Gastrocnemius medialis (tissue), 4 donors: ENCODE measurements at regions not wholly inside any gene's neighbourhood (a gene's known extent, or its start where the extent isn't known, plus 50 kb on each side); places are given as distances from the start of the nearest gene placed in this dataset.

ENCODE experiments used
- POLR2A ChIP-seq, 2 donors: fragments of 450-650 bp; IDR thresholded peaks; one replicate each; pipeline ENCODE4 v1.6.1; 2017; ENCODE audit warnings: antibody characterized with exemption in 2 of 2, mild to moderate bottlenecking in 2 of 2, moderate library complexity in 2 of 2
- TF ChIP-seq, protein P1 (sequence below), 5 experiments: fragments of 450-650 bp in 3 of 5; fragments of 200-600 bp in 2 of 5; sonication (generic) in 2 of 5; IDR thresholded peaks in 4 of 5; conservative IDR thresholded peaks in 1 of 5; 1 replicate in 4 of 5; 2 replicates in 1 of 5; pipeline ENCODE4 v1.5.1; 2016 to 2019; ENCODE audit warnings: antibody characterized with exemption in 5 of 5, mild to moderate bottlenecking in 3 of 5, moderate library complexity in 3 of 5

DNA sequence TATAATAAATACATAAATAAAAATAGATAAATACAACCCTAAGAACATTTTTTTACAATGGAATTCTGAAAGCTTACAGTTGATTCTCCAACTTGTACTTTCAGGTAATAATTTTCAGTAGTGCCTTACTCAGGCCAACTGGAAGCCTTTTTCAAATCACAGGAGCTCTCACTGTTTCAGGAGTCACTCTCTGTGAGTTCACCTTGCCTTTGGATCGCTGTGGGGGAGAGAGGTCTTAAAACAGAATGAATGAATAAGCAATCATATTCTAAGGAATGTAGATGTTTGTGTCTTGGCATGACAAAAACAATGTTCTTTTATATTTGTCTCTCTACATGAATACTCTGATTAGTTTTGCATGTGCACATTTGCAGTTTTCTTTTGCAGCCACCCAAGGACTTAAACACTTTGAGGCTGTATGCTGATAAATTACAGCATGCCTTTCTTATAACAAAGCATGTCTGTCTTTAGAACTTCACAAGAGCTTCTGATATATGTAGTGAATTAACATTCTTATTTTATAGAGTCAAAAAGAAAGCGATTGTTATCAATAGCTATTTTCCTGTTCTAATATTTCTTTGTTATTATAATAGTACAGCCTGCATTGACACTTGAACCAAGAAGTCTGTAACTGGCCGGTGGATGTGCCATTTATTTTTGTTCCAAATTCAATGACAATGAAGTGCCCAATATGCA, 1111.5 kb upstream of the ATXN8OS start:
- TF ChIP-seq, protein P1, sequence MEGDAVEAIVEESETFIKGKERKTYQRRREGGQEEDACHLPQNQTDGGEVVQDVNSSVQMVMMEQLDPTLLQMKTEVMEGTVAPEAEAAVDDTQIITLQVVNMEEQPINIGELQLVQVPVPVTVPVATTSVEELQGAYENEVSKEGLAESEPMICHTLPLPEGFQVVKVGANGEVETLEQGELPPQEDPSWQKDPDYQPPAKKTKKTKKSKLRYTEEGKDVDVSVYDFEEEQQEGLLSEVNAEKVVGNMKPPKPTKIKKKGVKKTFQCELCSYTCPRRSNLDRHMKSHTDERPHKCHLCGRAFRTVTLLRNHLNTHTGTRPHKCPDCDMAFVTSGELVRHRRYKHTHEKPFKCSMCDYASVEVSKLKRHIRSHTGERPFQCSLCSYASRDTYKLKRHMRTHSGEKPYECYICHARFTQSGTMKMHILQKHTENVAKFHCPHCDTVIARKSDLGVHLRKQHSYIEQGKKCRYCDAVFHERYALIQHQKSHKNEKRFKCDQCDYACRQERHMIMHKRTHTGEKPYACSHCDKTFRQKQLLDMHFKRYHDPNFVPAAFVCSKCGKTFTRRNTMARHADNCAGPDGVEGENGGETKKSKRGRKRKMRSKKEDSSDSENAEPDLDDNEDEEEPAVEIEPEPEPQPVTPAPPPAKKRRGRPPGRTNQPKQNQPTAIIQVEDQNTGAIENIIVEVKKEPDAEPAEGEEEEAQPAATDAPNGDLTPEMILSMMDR (IDR thresholded peaks at IDR 0.05 in 4 of 5, conservative IDR thresholded peaks at IDR 0.05 in 1 of 5): no peak
- TF ChIP-seq POLR2A (IDR thresholded peaks at IDR 0.05): no peak
